OCI-LY1 (cell line): ENCODE measurements at regions not wholly inside any gene's neighbourhood (a gene's known extent, or its start where the extent isn't known, plus 50 kb on each side); places are given as distances from the start of the nearest gene placed in this dataset.

ENCODE experiments used
- H2AFZ ChIP-seq: fragments of 200-600 bp; sonication (generic), shearing (Covaris generic); 2 replicates; pipeline ENCODE4 v1.6.0; 2014; ENCODE audit warnings: antibody characterized with exemption, mild to moderate bottlenecking, low read length
- H3F3A ChIP-seq: fragments of 200-600 bp; sonication (generic), shearing (Covaris generic); 2 replicates; pipeline ENCODE4 v1.6.0; 2014; ENCODE audit warnings: mild to moderate bottlenecking, antibody characterized with exemption, low read length, moderate library complexity; ENCODE audit not compliant: insufficient read depth
- H3K27ac ChIP-seq: fragments of 200-600 bp; sonication (generic); 2 replicates; pipeline ENCODE4 v1.5.1; 2014; ENCODE audit warnings: low read length, mixed run types, mild to moderate bottlenecking, low read depth; ENCODE audit not compliant: poor library complexity, severe bottlenecking
- H3K27me3 ChIP-seq: fragments of 200-600 bp; sonication (generic); 2 replicates; pipeline ENCODE4 v1.6.0; 2014; ENCODE audit warnings: antibody characterized with exemption, mild to moderate bottlenecking, low read length, moderate library complexity; ENCODE audit not compliant: insufficient read depth
- H3K36me3 ChIP-seq: fragments of 200-600 bp; sonication (generic); 2 replicates; pipeline ENCODE4 v1.6.1; 2014; ENCODE audit warnings: mild to moderate bottlenecking, antibody characterized with exemption, low read length, moderate library complexity, mixed read lengths; ENCODE audit not compliant: insufficient read depth
- H3K4me1 ChIP-seq: fragments of 200-600 bp; sonication (generic); 2 replicates; pipeline ENCODE4 v1.5.1; 2014; ENCODE audit warnings: mild to moderate bottlenecking, low read length, moderate library complexity; ENCODE audit not compliant: insufficient read depth, severe bottlenecking
- H3K4me2 ChIP-seq: fragments of 200-600 bp; sonication (generic), shearing (Covaris generic); 2 replicates; pipeline ENCODE4 v1.6.1; 2014; ENCODE audit warnings: low read length
- H3K4me3 ChIP-seq: fragments of 200-600 bp; sonication (generic); 2 replicates; pipeline ENCODE4 v1.5.1; 2014; ENCODE audit warnings: low read length, low read depth, mild to moderate bottlenecking, mixed read lengths; ENCODE audit not compliant: poor library complexity, severe bottlenecking
- H3K79me2 ChIP-seq: fragments of 200-600 bp; shearing (Covaris generic); 2 replicates; pipeline ENCODE4 v1.6.1; 2016; ENCODE audit warnings: mixed run types, low read length, mixed read lengths; ENCODE audit not compliant: insufficient read depth
- H3K9ac ChIP-seq: fragments of 200-600 bp; sonication (generic), shearing (Covaris generic); 2 replicates; pipeline ENCODE4 v1.6.1; 2014; ENCODE audit warnings: mild to moderate bottlenecking, low read length, mixed read lengths
- H3K9me2 ChIP-seq: fragments of 200-600 bp; sonication (generic), shearing (Covaris generic); 2 replicates; pipeline ENCODE4 v1.6.1; 2014; ENCODE audit warnings: low read depth, mild to moderate bottlenecking, low read length, mixed read lengths
- H3K9me3 ChIP-seq: fragments of 200-600 bp; shearing (Covaris generic); 2 replicates; pipeline ENCODE4 v1.6.1; 2014; ENCODE audit warnings: low read length, mixed read lengths
- H4K20me1 ChIP-seq: fragments of 200-600 bp; sonication (generic), shearing (Covaris generic); 2 replicates; pipeline ENCODE4 v1.6.0; 2016; ENCODE audit warnings: mild to moderate bottlenecking, low read length; ENCODE audit not compliant: insufficient read depth
- EZH2 ChIP-seq: fragments of 200-600 bp; sonication (generic), shearing (Covaris generic); IDR thresholded peaks from 2 replicates; pipeline ENCODE4 v1.8.0; 2017; ENCODE audit warnings: borderline replicate concordance, mixed run types, mild to moderate bottlenecking, antibody characterized with exemption, low read length, moderate library complexity, mixed read lengths
- TF ChIP-seq, protein P1 (sequence below): fragments of 200-600 bp; sonication (generic), shearing (Covaris generic); IDR thresholded peaks from 2 replicates; pipeline ENCODE4 v1.5.1; 2017; ENCODE audit warnings: mild to moderate bottlenecking, antibody characterized with exemption, low read length, moderate library complexity, mixed read lengths

DNA sequence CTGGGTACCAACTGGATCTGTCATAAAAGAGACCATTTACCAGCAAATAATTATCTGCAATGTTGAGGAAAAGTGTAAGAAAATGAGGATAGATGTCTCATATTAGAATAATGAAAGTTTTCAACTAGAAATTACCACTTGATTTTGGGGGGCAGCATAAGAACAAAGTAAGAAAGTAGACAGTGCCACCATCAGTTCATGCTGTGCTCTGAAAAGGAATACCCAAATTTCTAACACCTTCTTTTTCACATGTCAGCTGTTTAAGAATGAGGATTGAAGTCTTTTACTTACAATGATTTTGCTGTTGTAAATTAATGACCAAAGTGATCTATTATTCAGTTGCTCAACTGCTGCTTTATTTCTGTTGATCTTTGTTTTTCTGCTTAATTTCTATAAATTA is 578.3 kb downstream of the ETV1 start:
- H3K4me1 ChIP-seq: peaks cover 58% of the 10 kb centered on the region
- peak overlapping the region; percentile 88 for H3K27ac ChIP-seq
- H3K36me3 ChIP-seq: no peaks in the 10 kb centered on the region
- no peak overlapping the region for H3K9ac ChIP-seq
- H3K9me2 ChIP-seq: no peaks in the 10 kb centered on the region
- no peaks in the 10 kb centered on the region for H4K20me1 ChIP-seq
- no peaks in the 10 kb centered on the region for H3K27me3 ChIP-seq
- no peaks in the 10 kb centered on the region for H3K9me3 ChIP-seq
- no peaks in the 10 kb centered on the region for H3K79me2 ChIP-seq
- TF ChIP-seq EZH2: no peak
- TF ChIP-seq, protein P1, sequence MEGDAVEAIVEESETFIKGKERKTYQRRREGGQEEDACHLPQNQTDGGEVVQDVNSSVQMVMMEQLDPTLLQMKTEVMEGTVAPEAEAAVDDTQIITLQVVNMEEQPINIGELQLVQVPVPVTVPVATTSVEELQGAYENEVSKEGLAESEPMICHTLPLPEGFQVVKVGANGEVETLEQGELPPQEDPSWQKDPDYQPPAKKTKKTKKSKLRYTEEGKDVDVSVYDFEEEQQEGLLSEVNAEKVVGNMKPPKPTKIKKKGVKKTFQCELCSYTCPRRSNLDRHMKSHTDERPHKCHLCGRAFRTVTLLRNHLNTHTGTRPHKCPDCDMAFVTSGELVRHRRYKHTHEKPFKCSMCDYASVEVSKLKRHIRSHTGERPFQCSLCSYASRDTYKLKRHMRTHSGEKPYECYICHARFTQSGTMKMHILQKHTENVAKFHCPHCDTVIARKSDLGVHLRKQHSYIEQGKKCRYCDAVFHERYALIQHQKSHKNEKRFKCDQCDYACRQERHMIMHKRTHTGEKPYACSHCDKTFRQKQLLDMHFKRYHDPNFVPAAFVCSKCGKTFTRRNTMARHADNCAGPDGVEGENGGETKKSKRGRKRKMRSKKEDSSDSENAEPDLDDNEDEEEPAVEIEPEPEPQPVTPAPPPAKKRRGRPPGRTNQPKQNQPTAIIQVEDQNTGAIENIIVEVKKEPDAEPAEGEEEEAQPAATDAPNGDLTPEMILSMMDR: peak; percentile 44
- H3K4me3 ChIP-seq: no peak overlapping the region
- no peak overlapping the region for H3K4me2 ChIP-seq
- H2AFZ ChIP-seq: peak overlapping the region; percentile 44; the same call in 1 of the 2 replicates
- no peaks in the 10 kb centered on the region for H3F3A ChIP-seq

DNA sequence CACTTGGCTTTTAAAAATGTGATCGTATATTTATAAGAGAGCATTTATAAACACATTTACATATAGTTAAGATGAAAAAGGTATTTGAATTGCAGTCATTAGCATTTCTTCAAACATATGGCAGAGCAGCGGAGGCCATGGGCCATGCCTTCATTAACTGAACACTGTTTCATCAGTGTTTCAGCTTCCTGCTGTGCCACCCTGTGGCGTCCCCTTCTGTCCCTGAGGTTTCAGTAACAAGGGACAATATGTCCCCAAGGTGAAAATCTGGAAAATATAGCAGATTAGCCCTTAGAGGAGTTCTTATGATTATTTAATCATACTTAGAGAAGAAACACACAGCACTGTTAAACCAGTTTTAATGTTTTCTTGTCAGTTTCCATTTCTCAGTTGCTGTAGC is 577.8 kb downstream of the ETV1 start:
- H3K4me3 ChIP-seq: no peak overlapping the region
- H3K27ac ChIP-seq: peak overlapping the region; percentile 88
- TF ChIP-seq, protein P1: no peak
- no peak for TF ChIP-seq EZH2
- H3F3A ChIP-seq: no peaks in the 10 kb centered on the region
- peak overlapping the region; percentile 22; the same call in 1 of the 2 replicates for H3K4me2 ChIP-seq
- no peak overlapping the region for H3K9ac ChIP-seq
- H3K36me3 ChIP-seq: no peaks in the 10 kb centered on the region
- H3K4me1 ChIP-seq: peaks cover 63% of the 10 kb centered on the region
- peak overlapping the region; percentile 44; the same call in 1 of the 2 replicates for H2AFZ ChIP-seq
- no peaks in the 10 kb centered on the region for H3K27me3 ChIP-seq
- H4K20me1 ChIP-seq: no peaks in the 10 kb centered on the region
- no peaks in the 10 kb centered on the region for H3K9me2 ChIP-seq
- H3K9me3 ChIP-seq: no peaks in the 10 kb centered on the region
- no peaks in the 10 kb centered on the region for H3K79me2 ChIP-seq

DNA sequence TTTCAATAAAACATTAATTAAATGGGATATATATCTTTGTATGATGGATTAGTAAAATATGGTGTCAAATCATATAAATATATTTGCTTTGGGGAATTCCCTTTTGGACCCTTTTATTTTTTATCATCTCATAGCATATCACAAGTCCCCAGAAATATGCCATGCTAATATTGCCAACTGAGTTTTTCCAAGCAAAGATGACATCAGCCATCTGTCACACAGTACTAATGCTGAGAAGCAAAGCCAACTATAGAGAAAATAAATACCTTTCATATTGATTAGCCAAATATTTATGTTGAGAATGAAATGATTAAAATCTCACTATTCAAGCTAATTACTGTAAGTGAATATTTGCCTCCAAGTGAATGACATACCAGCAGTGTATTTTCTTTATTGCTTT is 575.3 kb downstream of the ETV1 start:
- no peaks in the 10 kb centered on the region for H3K27me3 ChIP-seq
- H2AFZ ChIP-seq: no peak overlapping the region
- peaks cover 11% of the 10 kb centered on the region; the same call in 1 of the 2 replicates for H3K9me3 ChIP-seq
- H3K4me3 ChIP-seq: peak overlapping the region; percentile 32
- no peaks in the 10 kb centered on the region; the same call in 1 of the 2 replicates for H3K36me3 ChIP-seq
- H4K20me1 ChIP-seq: no peaks in the 10 kb centered on the region
- peaks cover 64% of the 10 kb centered on the region for H3K4me1 ChIP-seq
- H3K27ac ChIP-seq: peak overlapping the region; percentile 88
- no peaks in the 10 kb centered on the region; the same call in 1 of the 2 replicates for H3F3A ChIP-seq
- peak overlapping the region; percentile 60 for H3K4me2 ChIP-seq
- TF ChIP-seq EZH2: no peak
- TF ChIP-seq, protein P1: no peak
- H3K79me2 ChIP-seq: no peaks in the 10 kb centered on the region
- no peaks in the 10 kb centered on the region for H3K9me2 ChIP-seq
- peak overlapping the region; percentile 35; the same call in 1 of the 2 replicates for H3K9ac ChIP-seq
